ENCODE measurements at regions not wholly inside any gene's neighbourhood (a gene's known extent, or its start where the extent isn't known, plus 50 kb on each side); places are given as distances from the start of the nearest gene placed in this dataset.

- peak in 2 of 3 donors; percentile 37 to 79 for DNase-seq
- H3K27me3 ChIP-seq (ENCODE audit: control insufficient read depth in 2 of 2, insufficient read depth in 2 of 2, low read length in 2 of 2) = no peaks in the 10 kb centered on the region
- H4K20me1 ChIP-seq (ENCODE audit: insufficient read depth, low read length) = no peaks in the 10 kb centered on the region
- TF ChIP-seq CTCF (IDR thresholded peaks at IDR 0.05) = no peak
- Mint-ChIP-seq H3K4me3 (no peak overlapping the region), H3K27ac (peak overlapping the region; percentile 69 to 100 (median 86)), H3K36me3 (no peaks in the 10 kb centered on the region), H3K27me3 (ENCODE audit: low read depth in 3 of 3) (peaks cover 0 to 2% (median 0%) of the 10 kb centered on the region in 3 donors), H3K4me1 (peaks cover 50% of the 10 kb centered on the region), H3K9me3 (peaks cover 0 to 2% (median 0%) of the 10 kb centered on the region in 7 donors)
- intact Hi-C loops (cut with micrococcal nuclease) = loop anchor here in 1 of 2 donors (10.0 kb wide), 1 partner anchor 52 kb away; no protein-coding TSS in a partner anchor
- no peak overlapping the region for H2AFZ ChIP-seq (ENCODE audit: insufficient read depth, low read depth, low read length, poor library complexity, severe bottlenecking)
- no peak overlapping the region for H3K4me3 ChIP-seq (replicated peaks in 1 of 3; ENCODE audit: low read depth in 2 of 3, low read length in 3 of 3)
- H3K4me1 ChIP-seq (ENCODE audit: control insufficient read depth in 1 of 2, insufficient read depth in 2 of 2, low read length in 2 of 2) = peaks cover 53 to 54% of the 10 kb centered on the region in 2 donors
- WGBS (ENCODE audit: insufficient coverage) = 83% methylated on average over 6 of the region's 9 CpGs
- H3K4me2 ChIP-seq (replicated peaks; ENCODE audit: extremely low read depth, low read length, poor library complexity, severe bottlenecking) = no peak overlapping the region
- H3K9me3 ChIP-seq (replicated peaks in 1 of 2; ENCODE audit: control insufficient read depth in 1 of 2, insufficient read depth in 1 of 2, low read length in 2 of 2) = no peaks in the 10 kb centered on the region
- no peaks in the 10 kb centered on the region for H3K36me3 ChIP-seq (replicated peaks in 1 of 2; ENCODE audit: control insufficient read depth in 1 of 2, insufficient read depth in 2 of 2, low read length in 2 of 2)
- H3K9ac ChIP-seq (ENCODE audit: insufficient read depth, low read length, poor library complexity, severe bottlenecking) = no peak overlapping the region
- peak overlapping the region in 1 of 2 donors; percentile 77 for H3K27ac ChIP-seq (ENCODE audit: low read depth in 1 of 2, low read length in 2 of 2)
- peaks cover 8% of the 10 kb centered on the region for H3K79me2 ChIP-seq (ENCODE audit: insufficient read depth, low read length)
Measured at GRCh38 chr1:234986750-234987414, 141.8 kb downstream of the TOMM20 start.

GRCh38 chr1:234985516-234986294, 142.9 kb downstream of the TOMM20 start:
- Mint-ChIP-seq H3K27ac (peak overlapping the region; percentile 97 to 100 (median 99)), H3K9me3 (peaks cover 0 to 4% (median 0%) of the 10 kb centered on the region in 7 donors), H3K36me3 (peaks cover 0 to 5% of the 10 kb centered on the region in 2 donors), H3K27me3 (ENCODE audit: low read depth in 3 of 3) (no peaks in the 10 kb centered on the region), H3K4me3 (no peak overlapping the region), H3K4me1 (peaks cover 61% of the 10 kb centered on the region)
- Histone ChIP-seq H2AFZ (ENCODE audit: insufficient read depth, low read depth, low read length, poor library complexity, severe bottlenecking) (no peak overlapping the region), H3K9ac (ENCODE audit: insufficient read depth, low read length, poor library complexity, severe bottlenecking) (no peak overlapping the region), H4K20me1 (ENCODE audit: insufficient read depth, low read length) (no peaks in the 10 kb centered on the region), H3K27me3 (ENCODE audit: control insufficient read depth in 2 of 2, insufficient read depth in 2 of 2, low read length in 2 of 2) (no peaks in the 10 kb centered on the region), H3K4me3 (replicated peaks in 1 of 3; ENCODE audit: low read depth in 2 of 3, low read length in 3 of 3) (no peak overlapping the region), H3K4me2 (replicated peaks; ENCODE audit: extremely low read depth, low read length, poor library complexity, severe bottlenecking) (no peak overlapping the region), H3K4me1 (ENCODE audit: control insufficient read depth in 1 of 2, insufficient read depth in 2 of 2, low read length in 2 of 2) (peaks cover 65 to 66% of the 10 kb centered on the region in 2 donors), H3K79me2 (ENCODE audit: insufficient read depth, low read length) (peaks cover 8% of the 10 kb centered on the region), H3K27ac (ENCODE audit: low read depth in 1 of 2, low read length in 2 of 2) (peak overlapping the region; percentile 32 to 100), H3K9me3 (replicated peaks in 1 of 2; ENCODE audit: control insufficient read depth in 1 of 2, insufficient read depth in 1 of 2, low read length in 2 of 2) (no peaks in the 10 kb centered on the region), H3K36me3 (replicated peaks in 1 of 2; ENCODE audit: control insufficient read depth in 1 of 2, insufficient read depth in 2 of 2, low read length in 2 of 2) (no peaks in the 10 kb centered on the region)
- no peak for TF ChIP-seq CTCF (IDR thresholded peaks at IDR 0.05)
- 100% methylated on average over 2 of the region's 10 CpGs for WGBS (ENCODE audit: insufficient coverage)
- no peak for DNase-seq
- intact Hi-C loops (cut with micrococcal nuclease) = loop anchor here in 1 of 2 donors (10.0 kb wide), 1 partner anchor 51 kb away; no protein-coding TSS in a partner anchor

All from CD14-positive monocyte (primary cell).